Endothelial cell of umbilical vein (primary cell): ENCODE measurements at regions not wholly inside any gene's neighbourhood (a gene's known extent, or its start where the extent isn't known, plus 50 kb on each side); places are given as distances from the start of the nearest gene placed in this dataset.
"Not testable (repeated sequence)": the region's sequence is repeated elsewhere in the genome, so short reads cannot be mapped to it uniquely, and the experiment has no call there.

Experiments used
- BruUV-seq: library from RNA; stranded (reverse); fragments of 400-500 nt; replicated peaks from 2 replicates; lab custom pipeline; 2021; lab: Mats Ljungman, UMichigan
- CTCF ChIA-PET: fragments of 300-600, 350-600 bp; sonication (Branson Sonifier 250); formaldehyde crosslinking; loops from one replicate; lab custom pipeline; 2021; ENCODE audit warnings: antibody characterized with exemption, inconsistent platforms; lab: Charles Lee
- POLR2A ChIA-PET: fragments of 300-600, 350-600 bp; sonication (Branson Sonifier 250); formaldehyde crosslinking; loops from one replicate; lab custom pipeline; 2021; ENCODE audit warnings: antibody characterized with exemption, inconsistent platforms; lab: Charles Lee
- DNase-seq: peaks from one replicate; pipeline ENCODE4 v3.0.0-alpha.2; 2011; ENCODE audit warnings: low read depth, low spot score
- FAIRE-seq: peaks from 2 replicates; lab custom pipeline; 2011; peaks lifted over from hg19 to GRCh38; lab: Jason Lieb, UNC
- H2AFZ ChIP-seq: 2 replicates; pipeline ENCODE4 v1.6.0; 2012; ENCODE audit warnings: low read depth, low read length, control low read depth, inconsistent platforms
- H3K27ac ChIP-seq: 2 replicates; pipeline ENCODE4 v1.5.1; 2011; ENCODE audit warnings: low read depth, mild to moderate bottlenecking, control low read depth, low read length, moderate library complexity; ENCODE audit not compliant: insufficient read depth
- H3K27me3 ChIP-seq, 2 experiments: 2 replicates each; pipeline versions ENCODE4 v1.6.0 to v1.6.1; 2011; ENCODE audit warnings: low read length in 2 of 2, mixed read lengths in 1 of 2; ENCODE audit not compliant: control insufficient read depth in 2 of 2, insufficient read depth in 2 of 2
- H3K36me3 ChIP-seq, 2 experiments: 2 replicates in 1 of 2; 3 replicates in 1 of 2; pipeline ENCODE4 v1.5.1; 2011; ENCODE audit warnings: low read length in 2 of 2, mild to moderate bottlenecking in 1 of 2, moderate library complexity in 1 of 2; ENCODE audit not compliant: control insufficient read depth in 2 of 2, insufficient read depth in 2 of 2; ENCODE audit errors: extremely low read depth in 1 of 2
- H3K4me1 ChIP-seq: 3 replicates; pipeline ENCODE4 v1.5.1; 2011; ENCODE audit warnings: mild to moderate bottlenecking, low read length; ENCODE audit not compliant: control insufficient read depth, insufficient read depth; ENCODE audit errors: extremely low read depth
- H3K4me2 ChIP-seq: 2 replicates; pipeline ENCODE4 v1.6.1; 2011; ENCODE audit warnings: low read length, control low read depth, mixed read lengths; ENCODE audit not compliant: insufficient read depth
- H3K4me3 ChIP-seq, 3 experiments: fragments of 200-600 bp in 1 of 3; sonication (generic), shearing (Covaris generic) in 1 of 3; replicated peaks in 1 of 3; 2 replicates each; pipeline ENCODE4 v1.5.1; 2011 to 2016; ENCODE audit warnings: control low read depth in 3 of 3, low read length in 3 of 3, mild to moderate bottlenecking in 2 of 3, inconsistent platforms in 1 of 3, low read depth in 1 of 3, moderate library complexity in 1 of 3; ENCODE audit not compliant: insufficient read depth in 1 of 3
- H3K79me2 ChIP-seq: 2 replicates; pipeline ENCODE4 v1.6.0; 2012; ENCODE audit warnings: low read length, inconsistent platforms; ENCODE audit not compliant: control insufficient read depth, insufficient read depth
- H3K9ac ChIP-seq: replicated peaks from 2 replicates; pipeline ENCODE3; 2011; ENCODE audit warnings: low read length, control low read depth; ENCODE audit not compliant: insufficient read depth; ENCODE audit errors: extremely low read depth
- H3K9me1 ChIP-seq: replicated peaks from 3 replicates; pipeline ENCODE4 v1.6.0; 2011; ENCODE audit warnings: mild to moderate bottlenecking, low read length; ENCODE audit not compliant: control insufficient read depth, insufficient read depth; ENCODE audit errors: extremely low read depth
- H3K9me3 ChIP-seq: replicated peaks from 2 replicates; pipeline ENCODE4 v1.5.1; 2012; ENCODE audit warnings: low read length, inconsistent platforms; ENCODE audit not compliant: control insufficient read depth, insufficient read depth
- H4K20me1 ChIP-seq: replicated peaks from 2 replicates; pipeline ENCODE3; 2011; ENCODE audit warnings: mild to moderate bottlenecking, low read length; ENCODE audit not compliant: control insufficient read depth, insufficient read depth; ENCODE audit errors: extremely low read depth
- CTCF ChIP-seq, 2 donors: IDR thresholded peaks; 1 replicate in 1 of 2; 2 replicates in 1 of 2; pipeline ENCODE4 v1.5.1; 2011; ENCODE audit warnings: low read length in 2 of 2, mild to moderate bottlenecking in 2 of 2, moderate library complexity in 2 of 2, control low read depth in 1 of 2, inconsistent platforms in 1 of 2, low read depth in 1 of 2; ENCODE audit not compliant: insufficient read depth in 1 of 2; ENCODE audit errors: extremely low read depth in 1 of 2
- EZH2 ChIP-seq: IDR thresholded peaks from 2 replicates; pipeline ENCODE4 v1.6.1; 2012; ENCODE audit warnings: borderline replicate concordance, low read depth, mild to moderate bottlenecking, moderate library complexity, low read length, inconsistent platforms; ENCODE audit not compliant: severe bottlenecking
- FOS ChIP-seq: IDR thresholded peaks from 2 replicates; pipeline ENCODE4 v1.6.1; 2011; ENCODE audit warnings: mild to moderate bottlenecking, low read length, moderate library complexity, borderline replicate concordance; ENCODE audit not compliant: insufficient read depth
- GATA2 ChIP-seq: IDR thresholded peaks from 2 replicates; pipeline ENCODE4 v1.7.0; 2011; ENCODE audit warnings: low read depth, mild to moderate bottlenecking, moderate library complexity, mixed read lengths, low read length; ENCODE audit not compliant: insufficient read length, insufficient read depth
- JUN ChIP-seq: IDR thresholded peaks from 2 replicates; pipeline ENCODE4 v1.6.1; 2011; ENCODE audit warnings: borderline replicate concordance, low read depth; ENCODE audit not compliant: insufficient read length, insufficient read depth
- MAX ChIP-seq: IDR thresholded peaks from 2 replicates; pipeline ENCODE4 v1.6.1; 2011; ENCODE audit not compliant: insufficient read depth, insufficient read length
- MYC ChIP-seq: IDR thresholded peaks from one replicate; pipeline ENCODE4 v1.6.1; 2011; ENCODE audit warnings: mild to moderate bottlenecking, low read depth, low read length
- POLR2A ChIP-seq: IDR thresholded peaks from 2 replicates; pipeline ENCODE4 v1.6.1; 2012; ENCODE audit warnings: low read depth, mild to moderate bottlenecking, control low read depth, low read length
- POLR2AphosphoS5 ChIP-seq: IDR thresholded peaks from 2 replicates; pipeline ENCODE4 v1.6.1; 2012; ENCODE audit warnings: low read depth, mild to moderate bottlenecking, control low read depth, low read length, moderate library complexity; ENCODE audit not compliant: insufficient read depth
- dilution Hi-C: fragments of 300-500 bp; cut with MboI; formaldehyde crosslinking; loops from one replicate; pipeline ENCODE4 v1.15.0; 2019; ENCODE audit warnings: low sequenced_read_pairs; ENCODE audit not compliant: extremely low pct_ligation_motif_present
- intact Hi-C: fragments of 100-400 bp; cut with micrococcal nuclease; formaldehyde crosslinking; loops from one replicate; pipeline ENCODE4 v1.10.0; 2022

GRCh38 chr7:67348171-67348570, 351.5 kb downstream of the TYW1 start:
- no peaks in the 10 kb centered on the region for H3K36me3 ChIP-seq
- no peak overlapping the region for H3K4me2 ChIP-seq
- dilution Hi-C loops (no loop called here), intact Hi-C loops (no loop called here)
- BruUV-seq, result no TSS peak
- H3K9ac ChIP-seq, result no peak overlapping the region
- TF ChIP-seq GATA2 (no peak), MYC (no peak), POLR2AphosphoS5 (no peak), EZH2 (no peak), MAX (no peak), JUN (no peak), FOS (no peak), CTCF (IDR thresholded peaks at IDR 0.05; ENCODE audit: extremely low read depth in 1 of 2, insufficient read depth in 1 of 2, low read depth in 1 of 2, low read length in 2 of 2) (no peak), POLR2A (no peak)
- POLR2A ChIA-PET, result no interaction called here
- H3K4me3 ChIP-seq, result no peak overlapping the region
- FAIRE-seq (no peak), DNase-seq (no peak)
- no peaks in the 10 kb centered on the region for H3K9me3 ChIP-seq
- no peak overlapping the region for H2AFZ ChIP-seq
- H3K4me1 ChIP-seq, result no peaks in the 10 kb centered on the region
- H3K27ac ChIP-seq, result no peak overlapping the region
- no peaks in the 10 kb centered on the region for H3K9me1 ChIP-seq
- no peaks in the 10 kb centered on the region for H4K20me1 ChIP-seq
- H3K27me3 ChIP-seq, result no peaks in the 10 kb centered on the region
- H3K79me2 ChIP-seq, result no peaks in the 10 kb centered on the region
- CTCF ChIA-PET, result no interaction called here

GRCh38 chr7:67357653-67358052, 361.0 kb downstream of the TYW1 start:
- dilution Hi-C loops, H3K9ac ChIP-seq, H3K36me3 ChIP-seq, DNase-seq, H3K27ac ChIP-seq, H3K27me3 ChIP-seq, FAIRE-seq, CTCF ChIA-PET, POLR2A ChIA-PET, H3K4me2 ChIP-seq, H4K20me1 ChIP-seq, H3K79me2 ChIP-seq, BruUV-seq, H3K4me3 ChIP-seq, H2AFZ ChIP-seq, H3K4me1 ChIP-seq, H3K9me3 ChIP-seq, H3K9me1 ChIP-seq, intact Hi-C loops: not testable (repeated sequence)

GRCh38 chr7:67358316-67358715, 361.7 kb downstream of the TYW1 start:
- CTCF ChIA-PET, H3K79me2 ChIP-seq, H3K9me3 ChIP-seq, H3K4me3 ChIP-seq, H2AFZ ChIP-seq, dilution Hi-C loops, H4K20me1 ChIP-seq, H3K4me2 ChIP-seq, H3K27me3 ChIP-seq, BruUV-seq, FAIRE-seq, intact Hi-C loops, POLR2A ChIA-PET, DNase-seq, H3K9me1 ChIP-seq, H3K4me1 ChIP-seq, H3K9ac ChIP-seq, H3K27ac ChIP-seq, H3K36me3 ChIP-seq: not testable (repeated sequence)
